ENCODE measurements at regions not wholly inside any gene's neighbourhood (a gene's known extent, or its start where the extent isn't known, plus 50 kb on each side); places are given as distances from the start of the nearest gene placed in this dataset.

DNA sequence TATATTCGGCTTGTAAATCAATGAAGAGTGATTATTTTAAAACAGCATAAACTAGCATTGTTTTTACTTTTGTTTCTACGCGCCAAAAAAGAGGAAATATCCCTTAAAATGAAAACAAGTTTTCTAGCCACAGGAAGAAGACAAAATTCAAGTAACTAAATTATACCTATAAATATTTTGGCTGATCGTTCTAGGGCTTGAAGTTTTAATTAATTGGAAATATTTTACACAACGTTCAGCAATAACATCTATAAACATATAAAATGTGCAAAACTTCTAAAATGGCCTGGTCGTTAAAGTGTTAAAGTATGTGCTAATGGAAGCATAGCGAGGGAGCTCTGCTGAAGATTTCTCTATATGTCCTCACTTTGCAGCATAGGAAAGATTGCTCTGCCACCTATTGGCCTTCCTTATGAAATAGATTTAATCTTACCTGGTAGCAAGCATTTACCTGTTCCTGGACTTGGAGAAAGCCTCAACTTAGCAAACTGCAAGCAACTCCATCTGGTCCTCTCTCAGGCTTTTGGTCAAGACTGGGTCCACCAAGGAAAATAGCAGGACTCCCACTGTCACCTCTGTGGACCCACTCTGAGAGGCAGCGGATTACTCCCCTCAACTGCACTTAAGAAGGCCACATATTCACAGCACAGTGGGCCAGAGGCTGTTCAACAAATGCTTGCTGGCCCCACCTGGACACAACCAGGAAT, 351.3 kb upstream of the RUNX1 start:
- DNase-seq (ENCODE audit: low spot score in 2 of 2): no peak
- no peaks in the 10 kb centered on the region for H3K9me3 ChIP-seq
- peaks cover 4% of the 10 kb centered on the region for H3K4me1 ChIP-seq
- H3K27ac ChIP-seq: no peak overlapping the region
- no peak overlapping the region for H3K4me3 ChIP-seq
- H3K27me3 ChIP-seq: no peaks in the 10 kb centered on the region
- no peak for TF ChIP-seq POLR2A (IDR thresholded peaks at IDR 0.05)
- TF ChIP-seq POLR2AphosphoS5 (IDR thresholded peaks at IDR 0.05): no peak
- TF ChIP-seq, protein P1, sequence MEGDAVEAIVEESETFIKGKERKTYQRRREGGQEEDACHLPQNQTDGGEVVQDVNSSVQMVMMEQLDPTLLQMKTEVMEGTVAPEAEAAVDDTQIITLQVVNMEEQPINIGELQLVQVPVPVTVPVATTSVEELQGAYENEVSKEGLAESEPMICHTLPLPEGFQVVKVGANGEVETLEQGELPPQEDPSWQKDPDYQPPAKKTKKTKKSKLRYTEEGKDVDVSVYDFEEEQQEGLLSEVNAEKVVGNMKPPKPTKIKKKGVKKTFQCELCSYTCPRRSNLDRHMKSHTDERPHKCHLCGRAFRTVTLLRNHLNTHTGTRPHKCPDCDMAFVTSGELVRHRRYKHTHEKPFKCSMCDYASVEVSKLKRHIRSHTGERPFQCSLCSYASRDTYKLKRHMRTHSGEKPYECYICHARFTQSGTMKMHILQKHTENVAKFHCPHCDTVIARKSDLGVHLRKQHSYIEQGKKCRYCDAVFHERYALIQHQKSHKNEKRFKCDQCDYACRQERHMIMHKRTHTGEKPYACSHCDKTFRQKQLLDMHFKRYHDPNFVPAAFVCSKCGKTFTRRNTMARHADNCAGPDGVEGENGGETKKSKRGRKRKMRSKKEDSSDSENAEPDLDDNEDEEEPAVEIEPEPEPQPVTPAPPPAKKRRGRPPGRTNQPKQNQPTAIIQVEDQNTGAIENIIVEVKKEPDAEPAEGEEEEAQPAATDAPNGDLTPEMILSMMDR (IDR thresholded peaks at IDR 0.05): peak in 1 of 2 donors; percentile 19
- H3K36me3 ChIP-seq: no peaks in the 10 kb centered on the region
- 47% methylated on average over 8 of the region's 8 CpGs for WGBS

GRCh38 chr21:35399706-35400105, 350.6 kb upstream of the RUNX1 start:
- no peak overlapping the region for H3K4me3 ChIP-seq
- peaks cover 4% of the 10 kb centered on the region for H3K4me1 ChIP-seq
- H3K9me3 ChIP-seq: no peaks in the 10 kb centered on the region
- H3K36me3 ChIP-seq: no peaks in the 10 kb centered on the region
- no peak overlapping the region for H3K27ac ChIP-seq
- no peaks in the 10 kb centered on the region for H3K27me3 ChIP-seq
- WGBS: 78% methylated on average over 5 of the region's 5 CpGs
- DNase-seq (ENCODE audit: low spot score in 2 of 2): no peak
- TF ChIP-seq EP300 (IDR thresholded peaks at IDR 0.05) (no peak), POLR2A (IDR thresholded peaks at IDR 0.05) (no peak), POLR2AphosphoS5 (IDR thresholded peaks at IDR 0.05) (no peak)
- TF ChIP-seq, protein P1 (IDR thresholded peaks at IDR 0.05): no peak

DNA sequence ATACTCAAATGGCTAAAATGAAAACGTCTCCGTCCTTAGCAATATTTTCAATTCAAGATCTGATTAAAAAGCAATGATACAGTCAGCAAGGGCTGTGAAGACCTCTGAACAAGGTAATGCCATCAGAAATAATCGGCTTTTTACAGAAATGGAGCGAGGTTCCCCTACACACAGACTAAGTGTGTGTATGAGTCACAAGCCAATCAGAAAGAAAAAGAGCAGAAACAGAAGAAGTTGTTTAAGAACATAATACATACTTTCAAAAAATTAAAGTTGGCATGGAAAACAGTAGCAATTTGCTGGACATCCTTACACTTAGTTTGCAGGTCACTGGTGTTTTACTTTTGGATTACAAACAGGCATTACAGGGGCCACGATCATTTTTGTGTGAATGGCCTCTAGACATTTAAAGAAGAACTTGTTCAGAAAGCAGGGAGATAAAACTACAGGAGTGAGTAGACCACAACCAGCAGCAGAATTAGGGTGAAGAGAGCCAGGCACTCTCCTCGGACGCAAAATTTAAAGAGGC, 350.0 kb upstream of the RUNX1 start:
- TF ChIP-seq, protein P1 (IDR thresholded peaks at IDR 0.05): no peak
- TF ChIP-seq EP300 (IDR thresholded peaks at IDR 0.05) (no peak), POLR2A (IDR thresholded peaks at IDR 0.05) (no peak), POLR2AphosphoS5 (IDR thresholded peaks at IDR 0.05) (no peak)
- no peak overlapping the region for H3K4me3 ChIP-seq
- H3K4me1 ChIP-seq: peaks cover 4% of the 10 kb centered on the region
- H3K9me3 ChIP-seq: no peaks in the 10 kb centered on the region
- DNase-seq (ENCODE audit: low spot score in 2 of 2): no peak
- no peak overlapping the region for H3K27ac ChIP-seq
- 75% methylated on average over 7 of the region's 7 CpGs for WGBS
- H3K27me3 ChIP-seq: no peaks in the 10 kb centered on the region
- no peaks in the 10 kb centered on the region for H3K36me3 ChIP-seq

GRCh38 chr21:35398346-35398982, 349.4 kb upstream of the RUNX1 start:
- H3K36me3 ChIP-seq: no peaks in the 10 kb centered on the region
- no peak overlapping the region for H3K4me3 ChIP-seq
- peaks cover 4% of the 10 kb centered on the region for H3K4me1 ChIP-seq
- no peaks in the 10 kb centered on the region for H3K9me3 ChIP-seq
- no peak overlapping the region for H3K27ac ChIP-seq
- TF ChIP-seq POLR2AphosphoS5 (IDR thresholded peaks at IDR 0.05) (no peak), POLR2A (IDR thresholded peaks at IDR 0.05) (no peak), EP300 (IDR thresholded peaks at IDR 0.05) (no peak)
- TF ChIP-seq, protein P1 (IDR thresholded peaks at IDR 0.05): no peak
- no peak for DNase-seq (ENCODE audit: low spot score in 2 of 2)
- H3K27me3 ChIP-seq: no peaks in the 10 kb centered on the region

- TF ChIP-seq POLR2A (IDR thresholded peaks at IDR 0.05) (no peak), POLR2AphosphoS5 (IDR thresholded peaks at IDR 0.05) (no peak), EP300 (IDR thresholded peaks at IDR 0.05) (no peak)
- TF ChIP-seq, protein P1 (IDR thresholded peaks at IDR 0.05): no peak
- WGBS: 75% methylated on average over 3 of the region's 3 CpGs
- Histone ChIP-seq H3K36me3 (no peaks in the 10 kb centered on the region), H3K27ac (no peak overlapping the region), H3K4me1 (peaks cover 4% of the 10 kb centered on the region), H3K4me3 (no peak overlapping the region), H3K9me3 (no peaks in the 10 kb centered on the region), H3K27me3 (no peaks in the 10 kb centered on the region)
- DNase-seq (ENCODE audit: low spot score in 2 of 2): no peak
Measured at GRCh38 chr21:35397781-35398180, 348.7 kb upstream of the RUNX1 start.

All from suprapubic skin (tissue), 4 donors.